EL (cell line): ENCODE measurements at regions not wholly inside any gene's neighbourhood (a gene's known extent, or its start where the extent isn't known, plus 50 kb on each side); places are given as distances from the start of the nearest gene placed in this dataset.

Experiments used
- DNase-seq: peaks from one replicate; pipeline ENCODE4 v3.0.0-alpha.2; 2016

- peak; percentile 85 for DNase-seq
These were observed 53.8 kb upstream of the SYT13 start for GRCh38 chr11:45339729-45340519.

GRCh38 chr11:45337583-45338360, 51.6 kb upstream of the SYT13 start:
- no peak for DNase-seq

GRCh38 chr11:45336136-45336535, 50.0 kb upstream of the SYT13 start:
- no peak for DNase-seq
